B cell (primary cell): ENCODE measurements at regions not wholly inside any gene's neighbourhood (a gene's known extent, or its start where the extent isn't known, plus 50 kb on each side); places are given as distances from the start of the nearest gene placed in this dataset.

Experiments used
- ATAC-seq: fragments of 200-7000 bp; cut with Tn5 transposase; one replicate; pipeline ENCODE4 v1.10.0; 2021; ENCODE audit warnings: low read depth, mild to moderate bottlenecking, moderate number of reproducible peaks, moderate library complexity
- CTCF ChIA-PET: fragments of 350-600 bp; sonication (Branson Sonifier 250); formaldehyde crosslinking; loops from one replicate; lab custom pipeline; 2021; ENCODE audit warnings: antibody characterized with exemption, inconsistent platforms; lab: Charles Lee
- POLR2A ChIA-PET: fragments of 350-600 bp; sonication (Branson Sonifier 250); formaldehyde crosslinking; loops from one replicate; lab custom pipeline; 2021; ENCODE audit warnings: antibody characterized with exemption; lab: Charles Lee
- DNase-seq: peaks from one replicate; pipeline ENCODE4 v3.0.0; 2013
- H2AFZ ChIP-seq: 2 replicates; pipeline ENCODE4 v1.6.1; 2012; ENCODE audit warnings: mild to moderate bottlenecking, low read depth, low read length; ENCODE audit not compliant: insufficient read depth, poor library complexity, severe bottlenecking
- H3K27ac ChIP-seq, 2 donors: 1 replicate in 1 of 2; 2 replicates in 1 of 2; pipeline ENCODE4 v1.5.1; 2012 to 2013; ENCODE audit warnings: low read length in 2 of 2, mild to moderate bottlenecking in 2 of 2, moderate library complexity in 1 of 2
- H3K27me3 ChIP-seq, 4 experiments: fragments of 200-600 bp in 1 of 4; sonication (generic) in 1 of 4; replicated peaks in 1 of 4; 1 replicate in 2 of 4; 2 replicates in 2 of 4; pipeline versions ENCODE4 v1.6.1 to v1.7.0; 2013 to 2016; ENCODE audit warnings: low read length in 3 of 4, mild to moderate bottlenecking in 2 of 4, mixed read lengths in 1 of 4, moderate library complexity in 1 of 4; ENCODE audit not compliant: insufficient read depth in 4 of 4, control insufficient read depth in 3 of 4; ENCODE audit errors: control extremely low read depth in 1 of 4
- H3K36me3 ChIP-seq, 2 experiments: replicated peaks in 1 of 2; 1 replicate in 1 of 2; 2 replicates in 1 of 2; pipeline versions ENCODE4 v1.6.1 to v1.7.1; 2013; ENCODE audit warnings: low read length in 1 of 2; ENCODE audit not compliant: insufficient read depth in 2 of 2, control insufficient read depth in 1 of 2; ENCODE audit errors: control extremely low read depth in 1 of 2, extremely low read depth in 1 of 2
- H3K4me1 ChIP-seq, 2 donors: fragments of 200-600 bp in 1 of 2; sonication (generic) in 1 of 2; 1 replicate in 1 of 2; 2 replicates in 1 of 2; pipeline versions ENCODE4 v1.5.1 to v1.6.1; 2013 to 2017; ENCODE audit warnings: low read length in 2 of 2; ENCODE audit not compliant: control insufficient read depth in 2 of 2, insufficient read depth in 2 of 2
- H3K4me2 ChIP-seq: replicated peaks from 2 replicates; pipeline ENCODE3; 2012; ENCODE audit warnings: mild to moderate bottlenecking, low read depth, low read length; ENCODE audit not compliant: poor library complexity, severe bottlenecking
- H3K4me3 ChIP-seq, 5 experiments: fragments of 200-600 bp in 1 of 5; sonication (generic) in 1 of 5; 1 replicate in 3 of 5; 2 replicates in 2 of 5; pipeline versions ENCODE4 v1.5.1 to v1.7.0; 2011 to 2016; ENCODE audit warnings: low read length in 4 of 5, mild to moderate bottlenecking in 4 of 5, low read depth in 2 of 5, control low read depth in 1 of 5, moderate library complexity in 1 of 5; ENCODE audit not compliant: insufficient read depth in 1 of 5; ENCODE audit errors: control extremely low read depth in 1 of 5, extremely low read depth in 1 of 5
- H3K79me2 ChIP-seq: fragments of 200-600 bp; sonication (generic); one replicate; pipeline ENCODE4 v1.6.0; 2016; ENCODE audit warnings: low read length; ENCODE audit not compliant: control insufficient read depth, insufficient read depth
- H3K9ac ChIP-seq: fragments of 200-600 bp; sonication (generic); 2 replicates; pipeline ENCODE4 v1.6.1; 2017; ENCODE audit warnings: mild to moderate bottlenecking, low read length, moderate library complexity
- H3K9me3 ChIP-seq, 3 donors: one replicate each; pipeline versions ENCODE4 v1.6.1 to v1.7.1; 2013; ENCODE audit warnings: low read length in 2 of 3; ENCODE audit not compliant: control insufficient read depth in 2 of 3, insufficient read depth in 1 of 3; ENCODE audit errors: control extremely low read depth in 1 of 3
- H4K20me1 ChIP-seq: 2 replicates; pipeline ENCODE4 v1.6.0; 2012; ENCODE audit warnings: mild to moderate bottlenecking, low read length; ENCODE audit not compliant: insufficient read depth, control insufficient read depth, poor library complexity, severe bottlenecking
- H3K27ac Mint-ChIP-seq: one replicate; pipeline ENCODE4 v1.8.0; 2021; ENCODE audit warnings: mixed read lengths
- H3K27me3 Mint-ChIP-seq: one replicate; pipeline ENCODE4 v1.8.0; 2021; ENCODE audit warnings: mixed read lengths
- H3K4me1 Mint-ChIP-seq: one replicate; pipeline ENCODE4 v1.8.0; 2021; ENCODE audit warnings: mixed read lengths
- H3K4me3 Mint-ChIP-seq: one replicate; pipeline ENCODE4 v1.8.0; 2021; ENCODE audit warnings: mixed read lengths
- H3K9me3 Mint-ChIP-seq: one replicate; pipeline ENCODE4 v1.8.0; 2022; ENCODE audit warnings: mixed read lengths; ENCODE audit not compliant: insufficient read depth
- EZH2 ChIP-seq: IDR thresholded peaks from 2 replicates; pipeline ENCODE4 v1.6.1; 2012; ENCODE audit warnings: borderline replicate concordance, low read depth, mild to moderate bottlenecking, moderate library complexity, low read length; ENCODE audit not compliant: insufficient read depth, poor library complexity, severe bottlenecking
- WGBS: methylation state at CpG from one replicate; pipeline ENCODE4 v1.1.5; 2013; ENCODE audit warnings: missing lambda C conversion rate; ENCODE audit not compliant: insufficient coverage; 5-methylcytosine and 5-hydroxymethylcytosine counted together
- intact Hi-C: fragments of 100-400 bp; cut with micrococcal nuclease; formaldehyde crosslinking; loops from one replicate; pipeline ENCODE4 v1.10.0; 2022
- TF ChIP-seq, protein P1 (sequence below): fragments of 200-600 bp; IDR thresholded peaks from one replicate; pipeline ENCODE4 v1.8.0; 2022; ENCODE audit warnings: antibody characterized with exemption, mild to moderate bottlenecking

DNA sequence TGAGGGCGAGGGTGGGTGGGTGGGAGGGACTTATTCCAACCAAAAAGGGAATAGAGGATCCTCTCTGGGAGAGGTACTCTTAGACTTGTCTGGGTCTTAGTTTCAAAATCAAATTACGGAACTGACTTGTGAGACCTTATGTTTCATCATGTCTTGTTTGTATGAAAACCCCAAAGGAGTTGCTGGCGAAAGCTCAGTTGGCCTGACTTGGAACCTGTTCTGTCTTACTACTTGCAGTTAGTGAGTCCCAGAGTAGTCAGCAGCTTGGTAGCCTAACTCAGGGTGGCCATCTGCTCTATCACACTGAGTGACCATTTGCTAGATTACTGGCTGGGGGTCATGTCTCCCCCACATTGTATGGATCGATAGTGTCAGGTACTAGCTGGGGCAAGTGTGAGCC lies 114.9 kb upstream of the MOCS1 start:
- Histone ChIP-seq H3K9me3 (no peaks in the 10 kb centered on the region), H3K4me1 (no peaks in the 10 kb centered on the region), H3K27ac (no peak overlapping the region), H4K20me1 (no peaks in the 10 kb centered on the region), H3K79me2 (no peaks in the 10 kb centered on the region), H3K4me3 (no peak overlapping the region), H3K4me2 (no peak overlapping the region), H2AFZ (no peak overlapping the region), H3K36me3 (no peaks in the 10 kb centered on the region), H3K27me3 (peaks cover 0 to 3% (median 0%) of the 10 kb centered on the region in 4 experiments), H3K9ac (no peak overlapping the region)
- CTCF ChIA-PET: no interaction called here
- TF ChIP-seq, protein P1, sequence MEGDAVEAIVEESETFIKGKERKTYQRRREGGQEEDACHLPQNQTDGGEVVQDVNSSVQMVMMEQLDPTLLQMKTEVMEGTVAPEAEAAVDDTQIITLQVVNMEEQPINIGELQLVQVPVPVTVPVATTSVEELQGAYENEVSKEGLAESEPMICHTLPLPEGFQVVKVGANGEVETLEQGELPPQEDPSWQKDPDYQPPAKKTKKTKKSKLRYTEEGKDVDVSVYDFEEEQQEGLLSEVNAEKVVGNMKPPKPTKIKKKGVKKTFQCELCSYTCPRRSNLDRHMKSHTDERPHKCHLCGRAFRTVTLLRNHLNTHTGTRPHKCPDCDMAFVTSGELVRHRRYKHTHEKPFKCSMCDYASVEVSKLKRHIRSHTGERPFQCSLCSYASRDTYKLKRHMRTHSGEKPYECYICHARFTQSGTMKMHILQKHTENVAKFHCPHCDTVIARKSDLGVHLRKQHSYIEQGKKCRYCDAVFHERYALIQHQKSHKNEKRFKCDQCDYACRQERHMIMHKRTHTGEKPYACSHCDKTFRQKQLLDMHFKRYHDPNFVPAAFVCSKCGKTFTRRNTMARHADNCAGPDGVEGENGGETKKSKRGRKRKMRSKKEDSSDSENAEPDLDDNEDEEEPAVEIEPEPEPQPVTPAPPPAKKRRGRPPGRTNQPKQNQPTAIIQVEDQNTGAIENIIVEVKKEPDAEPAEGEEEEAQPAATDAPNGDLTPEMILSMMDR: no peak
- no peak for TF ChIP-seq EZH2
- intact Hi-C loops: no loop called here
- Mint-ChIP-seq H3K4me3 (no peak overlapping the region), H3K27me3 (peaks cover 8% of the 10 kb centered on the region), H3K4me1 (no peaks in the 10 kb centered on the region), H3K9me3 (peaks cover 1% of the 10 kb centered on the region), H3K27ac (no peak overlapping the region)
- POLR2A ChIA-PET: no interaction called here
- WGBS: 100% methylated on average over 2 of the region's 4 CpGs
- ATAC-seq (no peak), DNase-seq (no peak)

DNA sequence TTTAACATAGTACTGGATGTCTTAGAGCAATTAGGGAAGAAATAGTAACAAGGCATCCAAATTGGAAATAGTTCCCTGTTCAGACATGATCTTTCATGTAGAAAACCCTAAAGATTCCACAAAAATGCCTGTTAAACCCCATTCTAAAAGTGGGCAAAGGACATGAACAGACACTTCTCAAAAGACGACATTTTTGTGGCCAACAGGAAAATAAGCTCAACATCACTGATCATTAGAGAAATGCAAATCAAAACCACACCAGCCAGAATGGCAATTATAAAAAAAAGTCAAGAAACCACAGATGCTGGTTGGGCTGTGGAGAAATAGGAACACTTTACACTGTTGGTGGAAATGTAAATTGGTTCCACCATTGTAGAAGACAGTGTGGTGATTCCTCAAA lies 109.9 kb upstream of the MOCS1 start:
- no peak overlapping the region for H3K27ac Mint-ChIP-seq
- no CpG with 5 or more reads among the region's 1 CpG for WGBS
- no peak for TF ChIP-seq EZH2
- TF ChIP-seq, protein P1: no peak
- intact Hi-C loops: no loop called here
- CTCF ChIA-PET: no interaction called here
- POLR2A ChIA-PET: no interaction called here
- Histone ChIP-seq H3K4me1 (no peaks in the 10 kb centered on the region), H3K9me3 (peaks cover 0 to 6% (median 6%) of the 10 kb centered on the region in 3 donors), H3K27ac (no peak overlapping the region), H4K20me1 (no peaks in the 10 kb centered on the region), H3K9ac (no peak overlapping the region), H3K27me3 (peaks cover 0 to 6% (median 0%) of the 10 kb centered on the region in 4 experiments), H2AFZ (no peak overlapping the region), H3K79me2 (no peaks in the 10 kb centered on the region), H3K4me2 (no peak overlapping the region), H3K4me3 (no peak overlapping the region), H3K36me3 (no peaks in the 10 kb centered on the region)
- H3K9me3 Mint-ChIP-seq: peaks cover 8% of the 10 kb centered on the region
- H3K4me3 Mint-ChIP-seq: no peak overlapping the region
- ATAC-seq (no peak), DNase-seq (no peak)
- no peaks in the 10 kb centered on the region for H3K4me1 Mint-ChIP-seq
- H3K27me3 Mint-ChIP-seq: peaks cover 3% of the 10 kb centered on the region
